SU-DHL-6 (cell line): ENCODE measurements at regions not wholly inside any gene's neighbourhood (a gene's known extent, or its start where the extent isn't known, plus 50 kb on each side); places are given as distances from the start of the nearest gene placed in this dataset.

Experiments used
- H2AFZ ChIP-seq: fragments of 200-600 bp; sonication (generic); 2 replicates; pipeline ENCODE4 v1.6.1; 2014; ENCODE audit warnings: low read depth, mild to moderate bottlenecking, moderate library complexity, mixed read lengths, antibody characterized with exemption, low read length; ENCODE audit not compliant: severe bottlenecking
- H3F3A ChIP-seq: fragments of 200-600 bp; shearing (Covaris generic); 2 replicates; pipeline ENCODE4 v1.6.0; 2016; ENCODE audit warnings: antibody characterized with exemption, mild to moderate bottlenecking; ENCODE audit not compliant: insufficient read depth
- H3K27ac ChIP-seq: fragments of 200-600 bp; sonication (generic); 2 replicates; pipeline ENCODE4 v1.5.1; 2016; ENCODE audit warnings: low read depth, mild to moderate bottlenecking, low read length, moderate library complexity, mixed read lengths
- H3K27me3 ChIP-seq: fragments of 200-600 bp; sonication (generic), shearing (Covaris generic); 2 replicates; pipeline ENCODE4 v1.6.0; 2014; ENCODE audit warnings: mild to moderate bottlenecking, low read length
- H3K36me3 ChIP-seq: fragments of 200-600 bp; sonication (generic); 2 replicates; pipeline ENCODE4 v1.6.1; 2014; ENCODE audit warnings: mild to moderate bottlenecking, low read length, mixed read lengths
- H3K4me2 ChIP-seq: fragments of 300-600, 200-600 bp; shearing (Covaris generic), sonication (generic); 2 replicates; pipeline ENCODE4 v1.6.0; 2014; ENCODE audit warnings: low read length, low read depth, mild to moderate bottlenecking; ENCODE audit not compliant: poor library complexity, severe bottlenecking
- H3K4me3 ChIP-seq: fragments of 200-600 bp; sonication (generic); 2 replicates; pipeline ENCODE4 v1.5.1; 2014; ENCODE audit warnings: antibody characterized with exemption, low read length, mild to moderate bottlenecking, mixed read lengths; ENCODE audit not compliant: insufficient read depth, poor library complexity, severe bottlenecking
- H3K79me2 ChIP-seq: fragments of 200-600 bp; sonication (generic); 2 replicates; pipeline ENCODE4 v1.6.1; 2014; ENCODE audit warnings: mild to moderate bottlenecking, low read length, moderate library complexity; ENCODE audit not compliant: insufficient read depth
- H3K9ac ChIP-seq: fragments of 200-600 bp; sonication (generic); 2 replicates; pipeline ENCODE4 v1.7.0; 2014; ENCODE audit warnings: mild to moderate bottlenecking, low read length
- H3K9me2 ChIP-seq: fragments of 200-600 bp; sonication (generic); replicated peaks from 2 replicates; pipeline ENCODE4 v1.6.1; 2014; ENCODE audit warnings: low read length; ENCODE audit not compliant: insufficient read depth
- H3K9me3 ChIP-seq: fragments of 200-600 bp; sonication (generic); 2 replicates; pipeline ENCODE4 v1.6.1; 2014; ENCODE audit warnings: low read length, mixed read lengths; ENCODE audit not compliant: insufficient read depth
- H4K20me1 ChIP-seq: fragments of 200-600 bp; sonication (generic); 2 replicates; pipeline ENCODE4 v1.6.1; 2014; ENCODE audit warnings: low read depth, mild to moderate bottlenecking, antibody characterized with exemption, low read length, moderate library complexity, mixed read lengths
- EZH2phosphoT487 ChIP-seq: fragments of 200-600 bp; sonication (generic), shearing (Covaris generic); conservative IDR thresholded peaks from 2 replicates; pipeline ENCODE4 v1.6.1; 2018; ENCODE audit warnings: mild to moderate bottlenecking, antibody characterized with exemption, low read length, moderate library complexity, mixed read lengths
- TF ChIP-seq, protein P1 (sequence below): fragments of 200-600 bp; sonication (generic); IDR thresholded peaks from one replicate; pipeline ENCODE4 v1.5.1; 2017; ENCODE audit warnings: antibody characterized with exemption, mild to moderate bottlenecking, low read length, moderate library complexity; ENCODE audit not compliant: insufficient read depth, poor library complexity, severe bottlenecking

DNA sequence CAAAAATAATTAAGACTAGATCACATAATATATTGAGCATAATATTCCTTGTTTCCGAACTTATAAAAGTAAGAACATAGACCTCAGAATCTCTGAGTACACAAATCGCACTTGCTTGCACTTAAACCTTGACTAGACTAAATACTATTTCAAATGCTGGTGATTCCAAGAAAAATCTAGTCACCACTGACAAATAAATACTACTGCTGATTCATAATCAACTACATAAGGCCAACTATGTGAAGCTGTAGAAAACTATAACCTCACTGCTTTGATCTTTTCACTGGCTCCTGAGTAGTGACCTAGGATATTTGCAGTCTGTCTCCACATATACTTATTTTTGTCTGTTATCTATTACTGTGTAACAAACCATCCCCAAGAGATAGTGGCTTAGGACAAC lies 245.4 kb downstream of the DIO2 start:
- Histone ChIP-seq H3F3A (no peaks in the 10 kb centered on the region), H3K4me2 (no peak overlapping the region), H3K27ac (no peak overlapping the region), H4K20me1 (no peaks in the 10 kb centered on the region), H3K36me3 (no peaks in the 10 kb centered on the region), H3K9me3 (no peaks in the 10 kb centered on the region), H3K79me2 (no peaks in the 10 kb centered on the region), H3K9ac (no peak overlapping the region), H3K4me3 (no peak overlapping the region), H3K27me3 (no peaks in the 10 kb centered on the region), H3K9me2 (no peaks in the 10 kb centered on the region; the same call in 1 of the 2 replicates), H2AFZ (no peak overlapping the region)
- no peak for TF ChIP-seq EZH2phosphoT487
- TF ChIP-seq, protein P1, sequence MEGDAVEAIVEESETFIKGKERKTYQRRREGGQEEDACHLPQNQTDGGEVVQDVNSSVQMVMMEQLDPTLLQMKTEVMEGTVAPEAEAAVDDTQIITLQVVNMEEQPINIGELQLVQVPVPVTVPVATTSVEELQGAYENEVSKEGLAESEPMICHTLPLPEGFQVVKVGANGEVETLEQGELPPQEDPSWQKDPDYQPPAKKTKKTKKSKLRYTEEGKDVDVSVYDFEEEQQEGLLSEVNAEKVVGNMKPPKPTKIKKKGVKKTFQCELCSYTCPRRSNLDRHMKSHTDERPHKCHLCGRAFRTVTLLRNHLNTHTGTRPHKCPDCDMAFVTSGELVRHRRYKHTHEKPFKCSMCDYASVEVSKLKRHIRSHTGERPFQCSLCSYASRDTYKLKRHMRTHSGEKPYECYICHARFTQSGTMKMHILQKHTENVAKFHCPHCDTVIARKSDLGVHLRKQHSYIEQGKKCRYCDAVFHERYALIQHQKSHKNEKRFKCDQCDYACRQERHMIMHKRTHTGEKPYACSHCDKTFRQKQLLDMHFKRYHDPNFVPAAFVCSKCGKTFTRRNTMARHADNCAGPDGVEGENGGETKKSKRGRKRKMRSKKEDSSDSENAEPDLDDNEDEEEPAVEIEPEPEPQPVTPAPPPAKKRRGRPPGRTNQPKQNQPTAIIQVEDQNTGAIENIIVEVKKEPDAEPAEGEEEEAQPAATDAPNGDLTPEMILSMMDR: no peak

DNA sequence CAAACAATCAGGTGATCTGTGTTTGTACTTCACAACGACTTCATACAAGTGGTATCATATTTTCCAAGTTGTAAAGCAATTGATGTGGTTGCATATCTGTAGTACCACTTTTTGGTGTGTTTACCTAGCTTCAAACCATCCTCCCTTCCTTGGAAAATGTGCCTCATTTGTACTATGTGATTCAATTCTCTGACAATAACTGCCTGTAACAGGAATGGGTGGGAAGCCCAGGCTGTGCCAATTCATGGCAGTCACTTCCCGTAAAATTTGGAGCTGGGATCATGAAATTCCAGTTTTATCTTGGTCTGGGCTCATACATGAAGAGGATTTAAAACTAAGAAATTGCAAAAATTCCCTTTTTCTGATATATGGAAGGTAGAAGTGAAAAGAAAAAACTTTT lies 250.1 kb downstream of the DIO2 start:
- no peaks in the 10 kb centered on the region for H3K9me3 ChIP-seq
- H3K27ac ChIP-seq: no peak overlapping the region
- H3K36me3 ChIP-seq: no peaks in the 10 kb centered on the region
- H3F3A ChIP-seq: no peaks in the 10 kb centered on the region
- TF ChIP-seq, protein P1: no peak
- no peak for TF ChIP-seq EZH2phosphoT487
- H3K27me3 ChIP-seq: no peaks in the 10 kb centered on the region
- no peak overlapping the region for H2AFZ ChIP-seq
- H3K9me2 ChIP-seq: no peaks in the 10 kb centered on the region; the same call in 1 of the 2 replicates
- H3K79me2 ChIP-seq: no peaks in the 10 kb centered on the region
- no peak overlapping the region for H3K4me3 ChIP-seq
- H3K4me2 ChIP-seq: no peak overlapping the region
- no peak overlapping the region for H3K9ac ChIP-seq
- H4K20me1 ChIP-seq: no peaks in the 10 kb centered on the region

DNA sequence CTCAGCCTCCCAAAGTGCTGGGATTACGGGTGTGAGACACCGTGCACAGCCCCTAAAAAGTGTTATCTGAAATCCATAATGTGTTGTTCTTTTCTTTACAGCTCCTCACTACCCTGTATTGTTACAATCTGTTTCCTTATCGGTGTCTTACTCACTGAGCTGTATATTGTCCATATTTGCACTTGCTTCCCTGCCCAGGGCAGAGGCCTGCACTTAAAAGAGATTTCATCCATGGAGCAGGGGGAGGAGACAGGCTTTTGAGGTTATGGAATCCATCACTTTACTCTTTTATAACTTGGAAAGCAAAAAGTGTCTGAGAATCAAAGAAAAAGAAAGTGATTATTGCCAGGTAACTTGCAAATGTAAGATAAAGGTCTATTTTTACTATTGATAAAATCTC lies 251.0 kb downstream of the DIO2 start:
- Histone ChIP-seq H3K27ac (no peak overlapping the region), H3K4me2 (no peak overlapping the region), H3K9me3 (no peaks in the 10 kb centered on the region), H3K27me3 (no peaks in the 10 kb centered on the region), H3K9ac (no peak overlapping the region), H3K36me3 (no peaks in the 10 kb centered on the region), H3K79me2 (no peaks in the 10 kb centered on the region), H4K20me1 (no peaks in the 10 kb centered on the region), H3K4me3 (no peak overlapping the region), H3F3A (no peaks in the 10 kb centered on the region), H3K9me2 (no peaks in the 10 kb centered on the region; the same call in 1 of the 2 replicates), H2AFZ (no peak overlapping the region)
- TF ChIP-seq, protein P1: no peak
- TF ChIP-seq EZH2phosphoT487: no peak
